Vagina (tissue), 2 donors: ENCODE measurements at regions not wholly inside any gene's neighbourhood (a gene's known extent, or its start where the extent isn't known, plus 50 kb on each side); places are given as distances from the start of the nearest gene placed in this dataset.

ENCODE experiments used
- CTCF ChIP-seq, 3 experiments: fragments of 450-650 bp in 2 of 3; fragments of 200-600 bp in 1 of 3; sonication (generic) in 1 of 3; IDR thresholded peaks; one replicate each; pipeline ENCODE4 v1.5.1; 2017 to 2019; ENCODE audit warnings: antibody characterized with exemption in 3 of 3, mild to moderate bottlenecking in 2 of 3, moderate library complexity in 2 of 3
- POLR2A ChIP-seq, 2 donors: fragments of 450-650 bp; IDR thresholded peaks; one replicate each; pipeline ENCODE4 v1.6.1; 2017; ENCODE audit warnings: antibody characterized with exemption in 2 of 2, mild to moderate bottlenecking in 2 of 2, moderate library complexity in 2 of 2
- POLR2AphosphoS5 ChIP-seq, 2 donors: sonication (generic); formaldehyde crosslinking; IDR thresholded peaks; one replicate each; pipeline ENCODE4 v1.9.0; 2017; ENCODE audit warnings: antibody characterized with exemption in 2 of 2, mild to moderate bottlenecking in 2 of 2, low read depth in 1 of 2; ENCODE audit not compliant: insufficient read depth in 1 of 2

GRCh38 chr6:139439349-139439748 is 64.9 kb upstream of the CITED2 start:
- TF ChIP-seq POLR2A (IDR thresholded peaks at IDR 0.05) (no peak), CTCF (IDR thresholded peaks at IDR 0.05) (no peak), POLR2AphosphoS5 (IDR thresholded peaks at IDR 0.05; ENCODE audit: insufficient read depth in 1 of 2, low read depth in 1 of 2) (no peak)
